ENCODE measurements at regions not wholly inside any gene's neighbourhood (a gene's known extent, or its start where the extent isn't known, plus 50 kb on each side); places are given as distances from the start of the nearest gene placed in this dataset.

- ChIA-PET POLR2A (interaction anchor here (0.6 kb wide), 1 partner anchor 38 kb away, joined by 3 read pairs; no protein-coding TSS in a partner anchor), CTCF (ENCODE audit: unreplicated experiment) (no interaction called here)
- Histone ChIP-seq H3K9me3 (ENCODE audit: low read length) (no peaks in the 10 kb centered on the region), H3K36me3 (ENCODE audit: insufficient read depth, low read length) (no peaks in the 10 kb centered on the region), H3K4me3 (ENCODE audit: low read depth, low read length, poor library complexity, severe bottlenecking) (no peak overlapping the region), H2AFZ (ENCODE audit: low read length) (no peak overlapping the region), H4K20me1 (ENCODE audit: insufficient read depth, low read length) (no peaks in the 10 kb centered on the region), H3K27ac (ENCODE audit: low read depth, low read length, poor library complexity, severe bottlenecking) (no peak overlapping the region), H3K79me2 (ENCODE audit: insufficient read depth, low read depth, low read length) (no peaks in the 10 kb centered on the region), H3K4me1 (ENCODE audit: insufficient read depth, low read length, poor library complexity, severe bottlenecking) (no peaks in the 10 kb centered on the region), H3K4me2 (ENCODE audit: low read length) (no peak overlapping the region), H3K9me2 (ENCODE audit: insufficient read depth, low read length) (no peaks in the 10 kb centered on the region)
- TF ChIP-seq CTCF (conservative IDR thresholded peaks at IDR 0.05; ENCODE audit: low read length) (no peak), EZH2phosphoT487 (IDR thresholded peaks at IDR 0.05; ENCODE audit: borderline replicate concordance, low read depth, low read length) (no peak)
- BruUV-seq (replicated peaks): no TSS peak
- no peak for DNase-seq (ENCODE audit: low spot score)
- intact Hi-C loops (cut with micrococcal nuclease; ENCODE audit: unreplicated experiment): no loop called here
Measured at GRCh38 chr15:87508086-87508485, 748.5 kb downstream of the NTRK3 start.

GRCh38 chr15:87502173-87502572 is 754.4 kb downstream of the NTRK3 start:
- Histone ChIP-seq H3K9me2 (ENCODE audit: insufficient read depth, low read length) (no peaks in the 10 kb centered on the region), H3K79me2 (ENCODE audit: insufficient read depth, low read depth, low read length) (no peaks in the 10 kb centered on the region), H3K4me3 (ENCODE audit: low read depth, low read length, poor library complexity, severe bottlenecking) (no peak overlapping the region), H2AFZ (ENCODE audit: low read length) (no peak overlapping the region), H3K4me1 (ENCODE audit: insufficient read depth, low read length, poor library complexity, severe bottlenecking) (no peaks in the 10 kb centered on the region), H3K27ac (ENCODE audit: low read depth, low read length, poor library complexity, severe bottlenecking) (no peak overlapping the region), H3K4me2 (ENCODE audit: low read length) (no peak overlapping the region), H3K9me3 (ENCODE audit: low read length) (no peaks in the 10 kb centered on the region), H3K36me3 (ENCODE audit: insufficient read depth, low read length) (no peaks in the 10 kb centered on the region), H4K20me1 (ENCODE audit: insufficient read depth, low read length) (no peaks in the 10 kb centered on the region)
- intact Hi-C loops (cut with micrococcal nuclease; ENCODE audit: unreplicated experiment): no loop called here
- no peak for TF ChIP-seq EZH2phosphoT487 (IDR thresholded peaks at IDR 0.05; ENCODE audit: borderline replicate concordance, low read depth, low read length)
- TF ChIP-seq CTCF (conservative IDR thresholded peaks at IDR 0.05; ENCODE audit: low read length): no peak
- BruUV-seq (replicated peaks): no TSS peak
- CTCF ChIA-PET (ENCODE audit: unreplicated experiment): no interaction called here
- DNase-seq (ENCODE audit: low spot score): no peak
- POLR2A ChIA-PET: no interaction called here

- intact Hi-C loops (cut with micrococcal nuclease; ENCODE audit: unreplicated experiment): no loop called here
- H4K20me1 ChIP-seq (ENCODE audit: insufficient read depth, low read length): no peaks in the 10 kb centered on the region
- no peak for DNase-seq (ENCODE audit: low spot score)
- no peak overlapping the region for H3K4me3 ChIP-seq (ENCODE audit: low read depth, low read length, poor library complexity, severe bottlenecking)
- no peaks in the 10 kb centered on the region for H3K4me1 ChIP-seq (ENCODE audit: insufficient read depth, low read length, poor library complexity, severe bottlenecking)
- no TSS peak for BruUV-seq (replicated peaks)
- no peak overlapping the region for H3K4me2 ChIP-seq (ENCODE audit: low read length)
- H2AFZ ChIP-seq (ENCODE audit: low read length): no peak overlapping the region
- ChIA-PET CTCF (ENCODE audit: unreplicated experiment) (no interaction called here), POLR2A (no interaction called here)
- no peaks in the 10 kb centered on the region for H3K9me3 ChIP-seq (ENCODE audit: low read length)
- no peaks in the 10 kb centered on the region for H3K36me3 ChIP-seq (ENCODE audit: insufficient read depth, low read length)
- H3K27ac ChIP-seq (ENCODE audit: low read depth, low read length, poor library complexity, severe bottlenecking): no peak overlapping the region
- H3K79me2 ChIP-seq (ENCODE audit: insufficient read depth, low read depth, low read length): no peaks in the 10 kb centered on the region
- H3K9me2 ChIP-seq (ENCODE audit: insufficient read depth, low read length): no peaks in the 10 kb centered on the region
- TF ChIP-seq CTCF (conservative IDR thresholded peaks at IDR 0.05; ENCODE audit: low read length): no peak
Measured at GRCh38 chr15:87500240-87500639, 756.3 kb downstream of the NTRK3 start.

All from OCI-LY7 (cell line).